Neural cell (in vitro differentiated cells): ENCODE measurements at regions not wholly inside any gene's neighbourhood (a gene's known extent, or its start where the extent isn't known, plus 50 kb on each side); places are given as distances from the start of the nearest gene placed in this dataset.

Source experiments
- H2AFZ ChIP-seq: fragments of 200-600, 300-800 bp; sonication (generic), shearing (Covaris generic); 2 replicates; pipeline ENCODE4 v1.6.0; 2014; ENCODE audit warnings: low read depth, mild to moderate bottlenecking, antibody characterized with exemption, low read length, moderate library complexity
- H3F3A ChIP-seq: fragments of 200-600 bp; shearing (Covaris generic); 2 replicates; pipeline ENCODE4 v1.6.1; 2016; ENCODE audit warnings: mild to moderate bottlenecking, moderate library complexity, mixed read lengths, antibody characterized with exemption, low read length; ENCODE audit not compliant: insufficient read depth, poor library complexity, severe bottlenecking
- H3K27ac ChIP-seq: fragments of 200-600, 300-800 bp; sonication (generic), shearing (Covaris generic); 2 replicates; pipeline ENCODE4 v1.5.1; 2014; ENCODE audit warnings: mild to moderate bottlenecking, low read length, moderate library complexity
- H3K27me3 ChIP-seq: fragments of 300-800, 200-600 bp; sonication (generic), shearing (Covaris generic); 2 replicates; pipeline ENCODE4 v1.6.0; 2014; ENCODE audit warnings: mild to moderate bottlenecking, low read depth, low read length, moderate library complexity; ENCODE audit not compliant: insufficient read depth
- H3K36me3 ChIP-seq: fragments of 300-800, 200-600 bp; sonication (generic), shearing (Covaris generic); 2 replicates; pipeline ENCODE4 v1.5.1; 2014; ENCODE audit warnings: mild to moderate bottlenecking, antibody characterized with exemption, low read length, moderate library complexity; ENCODE audit not compliant: insufficient read depth
- H3K4me2 ChIP-seq: fragments of 300-800, 200-600 bp; sonication (generic), shearing (Covaris generic); 2 replicates; pipeline ENCODE4 v1.6.0; 2014; ENCODE audit warnings: mild to moderate bottlenecking, low read length
- H3K4me3 ChIP-seq: fragments of 300-800, 200-600 bp; sonication (generic), shearing (Covaris generic); 2 replicates; pipeline ENCODE4 v1.5.1; 2014; ENCODE audit warnings: mild to moderate bottlenecking, low read length, moderate library complexity
- H3K79me2 ChIP-seq: fragments of 200-600 bp; shearing (Covaris generic); replicated peaks from 2 replicates; pipeline ENCODE4 v1.6.0; 2014; ENCODE audit warnings: mild to moderate bottlenecking, low read length, moderate library complexity; ENCODE audit not compliant: insufficient read depth
- H3K9ac ChIP-seq: fragments of 300-800, 200-600 bp; sonication (generic), shearing (Covaris generic); 2 replicates; pipeline ENCODE4 v1.6.1; 2016; ENCODE audit warnings: mild to moderate bottlenecking, low read length, mixed read lengths
- H3K9me2 ChIP-seq: fragments of 200-600 bp; shearing (Covaris generic); 2 replicates; pipeline ENCODE4 v1.6.1; 2016; ENCODE audit warnings: mild to moderate bottlenecking, low read length, mixed read lengths; ENCODE audit not compliant: insufficient read depth
- H3K9me3 ChIP-seq: fragments of 200-600, 300-800 bp; sonication (generic), shearing (Covaris generic); 2 replicates; pipeline ENCODE4 v1.6.1; 2016; ENCODE audit warnings: mild to moderate bottlenecking, mixed run types, low read length, moderate library complexity, mixed read lengths
- H4K20me1 ChIP-seq: fragments of 200-600 bp; shearing (Covaris generic); 2 replicates; pipeline ENCODE4 v1.6.1; 2016; ENCODE audit warnings: mild to moderate bottlenecking, mixed run types; ENCODE audit not compliant: insufficient read depth
- CTCF ChIP-seq: fragments of 450-650 bp; IDR thresholded peaks from 2 replicates; pipeline ENCODE4 v1.5.1; 2014; ENCODE audit warnings: antibody characterized with exemption, mild to moderate bottlenecking, moderate library complexity; ENCODE audit not compliant: poor library complexity, severe bottlenecking
- EP300 ChIP-seq: fragments of 450-650 bp; conservative IDR thresholded peaks from 2 replicates; pipeline ENCODE4 v1.6.1; 2014; ENCODE audit warnings: antibody characterized with exemption, mild to moderate bottlenecking, moderate library complexity; ENCODE audit not compliant: poor library complexity, severe bottlenecking
- EZH2 ChIP-seq: fragments of 200-600, 300-800 bp; shearing (Covaris generic), sonication (generic); IDR thresholded peaks from 2 replicates; pipeline ENCODE4 v1.6.1; 2014; ENCODE audit warnings: antibody characterized with exemption, low read length, borderline replicate concordance, mild to moderate bottlenecking; ENCODE audit not compliant: insufficient read depth, poor library complexity, severe bottlenecking
- MXI1 ChIP-seq: fragments of 450-650 bp; conservative IDR thresholded peaks from 2 replicates; pipeline ENCODE4 v1.6.1; 2014; ENCODE audit warnings: antibody characterized with exemption, mild to moderate bottlenecking; ENCODE audit not compliant: poor library complexity, severe bottlenecking
- POLR2AphosphoS5 ChIP-seq: IDR thresholded peaks from 2 replicates; pipeline ENCODE4 v1.6.1; 2012
- RAD21 ChIP-seq: fragments of 450-650 bp; conservative IDR thresholded peaks from 2 replicates; pipeline ENCODE4 v1.6.1; 2014; ENCODE audit warnings: antibody characterized with exemption, mild to moderate bottlenecking, moderate library complexity
- REST ChIP-seq: IDR thresholded peaks from 2 replicates; pipeline ENCODE4 v1.6.1; 2012; ENCODE audit warnings: borderline replicate concordance
- SMC3 ChIP-seq: fragments of 450-650 bp; conservative IDR thresholded peaks from 2 replicates; pipeline ENCODE4 v1.6.1; 2014; ENCODE audit warnings: antibody characterized with exemption, mild to moderate bottlenecking, moderate library complexity; ENCODE audit not compliant: poor library complexity
- TAF1 ChIP-seq: IDR thresholded peaks from 2 replicates; pipeline ENCODE4 v1.6.1; 2012; ENCODE audit warnings: low read depth

GRCh38 chr2:48157150-48157549 is 157.3 kb upstream of the FOXN2 start:
- Histone ChIP-seq H3K27me3 (no peaks in the 10 kb centered on the region), H4K20me1 (no peaks in the 10 kb centered on the region), H3F3A (no peaks in the 10 kb centered on the region), H3K4me2 (no peak overlapping the region), H3K9me3 (no peaks in the 10 kb centered on the region), H2AFZ (no peak overlapping the region), H3K27ac (no peak overlapping the region), H3K4me3 (no peak overlapping the region), H3K79me2 (no peaks in the 10 kb centered on the region), H3K9ac (no peak overlapping the region), H3K9me2 (no peaks in the 10 kb centered on the region), H3K36me3 (no peaks in the 10 kb centered on the region)
- TF ChIP-seq EP300 (no peak), CTCF (no peak), MXI1 (no peak)

GRCh38 chr2:48161628-48162027 is 152.9 kb upstream of the FOXN2 start:
- TF ChIP-seq RAD21 = no peak
- no peak for TF ChIP-seq SMC3
- no peak for TF ChIP-seq EZH2
- no peak for TF ChIP-seq CTCF
- no peak for TF ChIP-seq EP300
- TF ChIP-seq MXI1 = no peak
- no peak for TF ChIP-seq TAF1
- no peak for TF ChIP-seq REST
- no peak for TF ChIP-seq POLR2AphosphoS5
- H3K36me3 ChIP-seq = no peaks in the 10 kb centered on the region
- no peak overlapping the region for H3K9ac ChIP-seq
- H3F3A ChIP-seq = no peaks in the 10 kb centered on the region
- no peaks in the 10 kb centered on the region for H4K20me1 ChIP-seq
- no peak overlapping the region for H2AFZ ChIP-seq
- H3K9me3 ChIP-seq = no peaks in the 10 kb centered on the region
- H3K27ac ChIP-seq = no peak overlapping the region
- no peak overlapping the region for H3K4me2 ChIP-seq
- no peaks in the 10 kb centered on the region for H3K27me3 ChIP-seq
- H3K4me3 ChIP-seq = no peak overlapping the region
- H3K9me2 ChIP-seq = no peaks in the 10 kb centered on the region
- no peaks in the 10 kb centered on the region for H3K79me2 ChIP-seq
